ENCODE measurements at regions not wholly inside any gene's neighbourhood (a gene's known extent, or its start where the extent isn't known, plus 50 kb on each side); places are given as distances from the start of the nearest gene placed in this dataset.

GRCh38 chr13:66071029-66071428, 1159.1 kb downstream of the PCDH9 start:
- no peak for DNase-seq (ENCODE audit: low spot score)

GRCh38 chr13:66069570-66069969, 1160.6 kb downstream of the PCDH9 start:
- DNase-seq (ENCODE audit: low spot score) = no peak

DNA sequence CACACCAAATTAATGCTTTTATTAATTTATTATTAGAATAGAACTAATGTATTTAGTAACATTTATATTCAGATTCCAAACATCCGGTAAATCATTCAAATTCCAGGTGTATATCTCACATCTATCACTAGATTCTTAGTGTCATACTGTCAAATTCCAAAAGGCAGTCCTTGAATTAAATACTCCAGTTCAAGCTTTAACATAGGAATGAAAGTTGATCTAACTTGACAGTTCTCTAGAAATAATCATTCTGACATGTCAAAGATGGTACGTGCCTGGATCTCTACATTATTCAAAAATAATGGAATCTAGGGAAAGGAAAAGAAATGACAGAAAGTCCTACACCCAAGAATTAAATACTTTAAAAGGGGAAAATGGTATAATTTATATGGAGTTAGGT, 1161.5 kb downstream of the PCDH9 start:
- DNase-seq (ENCODE audit: low spot score) = no peak

DNA sequence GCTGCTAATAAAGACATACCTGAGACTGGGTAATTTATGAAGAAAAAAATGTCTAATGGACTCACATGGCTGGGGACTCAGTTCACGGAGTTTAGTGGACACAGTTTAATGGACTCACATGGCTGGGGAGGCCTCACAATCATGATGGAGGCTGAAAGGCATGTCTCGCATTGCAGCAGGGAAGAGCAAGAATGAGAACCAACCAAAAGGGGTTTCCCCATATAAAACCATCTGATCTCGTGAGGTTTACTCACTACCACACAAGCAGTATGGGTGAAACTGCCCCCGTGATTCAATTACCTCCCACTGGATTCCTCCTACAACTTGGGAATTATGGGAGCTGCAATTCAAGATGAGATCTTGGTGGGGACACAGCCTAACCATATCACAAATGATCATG, 1181.2 kb downstream of the PCDH9 start:
- DNase-seq (ENCODE audit: low spot score) = no peak

GRCh38 chr13:66040506-66040905, 1189.6 kb downstream of the PCDH9 start:
- DNase-seq (ENCODE audit: low spot score) = no peak

DNA sequence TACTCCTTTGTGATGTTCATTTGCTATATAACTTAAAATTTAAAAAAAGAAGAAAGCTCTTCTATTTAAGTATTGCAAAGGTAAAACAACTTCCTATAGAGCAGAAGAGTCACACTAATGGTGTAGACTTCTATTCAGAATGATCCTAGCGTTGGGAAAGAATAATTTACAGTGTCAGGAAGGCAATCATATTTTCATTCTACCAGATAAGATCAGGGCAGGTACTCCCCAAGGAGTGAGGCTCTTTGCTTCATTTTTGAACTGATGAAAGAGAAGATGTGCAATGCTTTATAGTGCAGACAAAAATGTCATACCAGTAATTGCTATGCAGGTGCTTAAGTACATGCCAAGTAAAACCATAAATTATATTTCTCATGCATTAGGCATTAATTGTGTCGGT, 1193.0 kb downstream of the PCDH9 start:
- DNase-seq (ENCODE audit: low spot score) = no peak

DNA sequence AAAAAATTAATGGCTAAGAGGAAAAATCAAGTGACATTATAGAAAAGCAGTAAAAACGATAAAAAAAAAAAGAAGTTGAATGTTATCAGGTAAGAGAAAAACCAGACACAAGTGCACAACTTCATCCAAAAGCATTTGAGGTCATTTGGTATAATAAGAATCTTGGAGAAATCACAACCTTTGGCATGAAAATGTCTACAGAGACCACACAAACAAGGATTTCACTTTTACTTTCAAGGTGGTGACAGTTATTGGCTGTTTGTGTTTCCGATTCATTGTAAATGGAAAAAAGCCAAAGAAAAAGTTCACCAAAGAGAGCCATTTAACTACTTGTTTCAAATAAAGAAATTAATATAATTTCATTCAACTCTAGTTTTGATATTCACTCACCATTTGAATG, 1193.5 kb downstream of the PCDH9 start:
- no peak for DNase-seq (ENCODE audit: low spot score)

- DNase-seq (ENCODE audit: low spot score) = no peak
Measured at GRCh38 chr13:66036024-66036614, 1194.0 kb downstream of the PCDH9 start.

GRCh38 chr13:66033924-66034323, 1196.2 kb downstream of the PCDH9 start:
- DNase-seq (ENCODE audit: low spot score) = no peak

- no peak for DNase-seq (ENCODE audit: low spot score)
Measured at GRCh38 chr13:66021846-66022245, 1208.3 kb downstream of the PCDH9 start.

- no peak for DNase-seq (ENCODE audit: low spot score)
Measured at GRCh38 chr13:66014771-66015170, 1215.4 kb downstream of the PCDH9 start.

DNA sequence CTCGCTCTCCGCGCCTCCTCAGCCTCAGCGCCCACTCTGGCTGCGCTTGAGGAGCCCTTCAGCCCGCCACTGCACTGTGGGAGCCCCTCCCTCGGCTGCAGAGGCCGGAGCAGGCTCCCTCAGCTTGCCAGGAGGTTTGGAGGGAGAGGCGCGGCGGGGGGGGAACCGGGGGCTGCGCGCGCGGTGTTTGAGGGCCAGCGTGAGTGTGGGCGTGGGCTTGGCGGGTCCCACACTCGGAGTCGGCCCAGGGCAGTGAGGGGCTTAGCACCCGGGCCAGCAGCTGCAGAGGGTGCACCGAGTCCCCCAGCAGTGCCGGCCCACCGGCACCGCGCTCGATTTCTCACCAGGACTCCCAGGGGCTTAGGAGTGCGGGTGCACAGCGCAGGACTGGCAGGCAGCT, 1220.9 kb downstream of the PCDH9 start:
- DNase-seq (ENCODE audit: low spot score) = no peak

DNA sequence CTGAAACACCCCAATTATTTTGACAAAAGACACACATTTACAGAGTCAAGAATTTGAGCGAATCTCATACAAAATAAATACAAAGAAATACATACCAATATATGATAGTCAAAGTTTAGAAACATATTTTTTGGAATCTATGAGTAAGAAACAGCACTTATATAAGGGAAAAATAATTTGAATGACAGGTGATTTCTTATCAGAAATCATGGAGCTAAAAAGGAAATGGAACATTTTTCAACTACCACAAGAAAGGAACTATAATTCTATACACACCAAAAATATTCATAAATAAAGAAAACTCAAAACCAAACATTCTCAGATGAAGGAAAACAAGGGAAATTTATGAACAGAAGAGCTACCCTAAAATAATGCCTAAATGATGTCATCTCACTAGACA, 1226.6 kb downstream of the PCDH9 start:
- no peak for DNase-seq (ENCODE audit: low spot score)

GRCh38 chr13:66001140-66001539, 1229.0 kb downstream of the PCDH9 start:
- no peak for DNase-seq (ENCODE audit: low spot score)

DNA sequence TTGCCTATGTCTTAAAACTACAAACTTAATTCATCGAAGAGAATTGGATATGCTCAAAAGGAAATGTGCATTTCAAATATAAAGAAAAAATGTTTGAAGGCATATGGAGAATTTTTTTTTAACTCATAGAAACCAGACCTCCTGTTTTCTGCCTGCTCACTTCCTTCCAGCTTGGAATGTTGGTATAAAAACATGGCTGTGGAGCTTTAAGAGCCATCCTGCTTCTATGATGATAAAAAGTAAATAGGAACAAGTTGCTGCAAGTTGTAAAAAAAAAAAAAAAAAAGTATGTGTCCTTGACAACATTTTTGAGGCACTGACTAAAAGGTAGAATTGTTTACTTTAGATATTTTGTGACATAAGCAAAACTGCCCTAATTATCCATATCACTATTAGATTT, 1230.7 kb downstream of the PCDH9 start:
- DNase-seq (ENCODE audit: low spot score) = no peak

GRCh38 chr13:65990684-65991083, 1239.5 kb downstream of the PCDH9 start:
- no peak for DNase-seq (ENCODE audit: low spot score)

GRCh38 chr13:65985612-65986011, 1244.5 kb downstream of the PCDH9 start:
- DNase-seq (ENCODE audit: low spot score) = no peak

GRCh38 chr13:65977525-65977924, 1252.6 kb downstream of the PCDH9 start:
- DNase-seq (ENCODE audit: low spot score) = no peak

DNA sequence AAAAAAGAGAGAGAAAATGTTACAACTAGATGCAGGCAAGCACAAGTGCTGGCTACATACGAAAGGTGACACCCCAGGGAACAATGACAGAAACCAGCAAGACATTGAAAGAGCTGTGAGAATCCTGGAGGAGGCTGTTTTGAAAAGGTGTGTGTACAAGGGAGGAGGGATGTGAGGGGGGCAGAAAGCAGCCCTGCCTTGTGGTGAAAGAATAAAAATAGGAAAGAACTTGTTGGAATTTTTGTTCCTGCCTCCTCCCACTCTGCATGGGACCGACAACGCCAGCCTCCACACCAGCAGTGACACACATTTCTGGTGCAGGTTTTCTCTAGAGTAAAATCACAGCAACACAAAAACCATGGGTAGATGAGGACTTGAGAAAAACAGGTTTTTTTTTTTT, 1258.6 kb downstream of the PCDH9 start:
- no peak for DNase-seq (ENCODE audit: low spot score)

- DNase-seq (ENCODE audit: low spot score) = peak; percentile 22
Measured at GRCh38 chr13:65966991-65967451, 1263.1 kb downstream of the PCDH9 start.

GRCh38 chr13:65965501-65965900, 1264.6 kb downstream of the PCDH9 start:
- no peak for DNase-seq (ENCODE audit: low spot score)

DNA sequence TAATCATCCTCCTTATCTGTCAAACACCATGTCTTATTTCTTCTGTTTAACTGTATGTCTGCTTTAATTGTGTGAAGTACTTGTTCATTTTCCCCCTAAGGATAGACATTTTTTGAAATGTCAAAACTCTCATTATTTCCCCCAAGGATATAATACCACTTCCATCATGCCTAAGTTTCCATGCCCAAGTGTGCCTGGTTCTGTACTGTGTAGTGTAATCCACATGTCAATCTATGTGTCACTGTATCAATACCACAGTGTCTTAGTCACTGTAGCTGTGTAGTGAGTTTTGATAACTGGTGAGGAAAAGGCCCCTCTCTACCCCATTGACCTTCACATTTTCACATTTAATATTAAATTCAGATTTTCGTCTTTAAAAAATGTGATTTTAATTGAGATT, 1265.5 kb downstream of the PCDH9 start:
- DNase-seq (ENCODE audit: low spot score) = no peak

DNA sequence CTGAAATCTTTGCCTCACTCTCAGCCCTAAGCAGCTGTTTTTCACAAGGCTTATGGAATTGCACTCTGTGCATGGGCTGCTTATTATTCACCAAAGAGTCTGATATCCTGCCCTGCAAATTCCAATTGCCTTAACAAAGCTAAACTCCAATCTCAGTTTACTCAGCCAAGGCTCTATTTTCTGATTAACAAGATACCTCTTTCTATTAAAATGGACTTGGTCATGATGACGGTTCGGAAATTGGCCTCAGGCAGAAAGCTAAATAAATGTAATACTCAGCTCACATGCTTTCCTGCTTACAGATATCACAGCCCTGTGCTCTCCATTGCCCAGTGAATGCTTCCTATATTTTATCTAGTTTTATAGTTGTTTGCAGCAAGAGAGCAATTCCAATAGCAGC, 1270.8 kb downstream of the PCDH9 start:
- DNase-seq (ENCODE audit: low spot score) = no peak

DNA sequence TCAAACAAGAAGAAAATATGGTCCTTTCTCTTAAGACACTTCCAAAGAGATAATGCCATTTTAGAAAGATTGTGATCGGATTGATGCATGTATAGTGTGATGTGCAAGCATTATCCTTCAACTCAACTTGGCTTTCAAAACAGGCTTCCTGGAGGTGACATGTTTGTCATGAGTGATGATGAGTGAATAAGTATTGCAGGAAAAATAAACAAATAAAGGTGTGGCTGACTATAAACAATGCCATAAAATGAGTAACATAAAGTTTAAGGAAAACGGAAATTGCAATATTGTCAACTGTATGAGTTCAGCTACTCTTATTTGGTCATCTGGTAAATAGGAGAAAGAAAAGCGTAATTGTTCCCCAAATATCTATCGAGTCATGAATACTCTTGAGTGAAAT, 1283.7 kb downstream of the PCDH9 start:
- no peak for DNase-seq (ENCODE audit: low spot score)

DNA sequence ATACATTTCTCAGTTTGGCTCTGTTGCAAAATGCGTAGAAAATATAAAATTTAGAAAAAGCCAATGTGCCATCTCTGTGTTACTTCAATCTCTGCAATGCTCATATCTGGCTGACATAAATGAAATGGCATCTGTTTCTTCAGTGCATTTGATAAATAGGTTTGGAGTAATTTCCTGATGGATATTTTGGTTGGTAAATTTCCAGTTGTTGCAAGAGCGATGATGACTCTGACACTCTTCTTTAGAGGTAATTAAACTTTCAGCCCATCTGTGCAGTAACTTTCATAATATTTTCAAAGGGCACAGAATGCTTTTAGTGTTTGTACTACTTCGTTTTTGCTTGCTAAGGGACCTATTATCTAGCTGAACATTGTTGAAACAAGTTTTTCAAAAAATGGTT, 1286.4 kb downstream of the PCDH9 start:
- no peak for DNase-seq (ENCODE audit: low spot score)

Measured in SW480 (cell line).